ENCODE measurements at regions not wholly inside any gene's neighbourhood (a gene's known extent, or its start where the extent isn't known, plus 50 kb on each side); places are given as distances from the start of the nearest gene placed in this dataset.

GRCh38 chr5:23112237-23112636 lies 259.1 kb upstream of the CDH12 start:
- no peaks in the 10 kb centered on the region for H4K20me1 ChIP-seq (replicated peaks; ENCODE audit: control insufficient read depth, extremely low read depth, insufficient read depth, low read length)
- no peak overlapping the region for H3K27ac ChIP-seq (ENCODE audit: insufficient read depth, low read depth, low read length)
- no peak overlapping the region for H3K9ac ChIP-seq (replicated peaks; ENCODE audit: extremely low read depth, insufficient read depth, low read length)
- H3K4me1 ChIP-seq (ENCODE audit: control insufficient read depth, extremely low read depth, insufficient read depth, low read length): no peaks in the 10 kb centered on the region
- H3K4me2 ChIP-seq (ENCODE audit: insufficient read depth, low read length): no peak overlapping the region
- no peak for TF ChIP-seq POLR2A (IDR thresholded peaks at IDR 0.05; ENCODE audit: low read depth, low read length)
- TF ChIP-seq MYC (IDR thresholded peaks at IDR 0.05; ENCODE audit: low read depth, low read length): no peak
- TF ChIP-seq CTCF (IDR thresholded peaks at IDR 0.05; ENCODE audit: extremely low read depth in 1 of 2, insufficient read depth in 1 of 2, low read depth in 1 of 2, low read length in 2 of 2): no peak
- no peak for TF ChIP-seq EZH2 (IDR thresholded peaks at IDR 0.05; ENCODE audit: borderline replicate concordance, low read depth, low read length, severe bottlenecking)
- TF ChIP-seq, protein P1, sequence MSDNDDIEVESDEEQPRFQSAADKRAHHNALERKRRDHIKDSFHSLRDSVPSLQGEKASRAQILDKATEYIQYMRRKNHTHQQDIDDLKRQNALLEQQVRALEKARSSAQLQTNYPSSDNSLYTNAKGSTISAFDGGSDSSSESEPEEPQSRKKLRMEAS (IDR thresholded peaks at IDR 0.05; ENCODE audit: insufficient read depth, insufficient read length): no peak
- no peak for TF ChIP-seq POLR2AphosphoS5 (IDR thresholded peaks at IDR 0.05; ENCODE audit: insufficient read depth, low read depth, low read length)
- no peak for TF ChIP-seq JUN (IDR thresholded peaks at IDR 0.05; ENCODE audit: borderline replicate concordance, insufficient read depth, insufficient read length, low read depth)
- TF ChIP-seq GATA2 (IDR thresholded peaks at IDR 0.05; ENCODE audit: insufficient read depth, insufficient read length, low read depth, low read length): no peak
- TF ChIP-seq FOS (IDR thresholded peaks at IDR 0.05; ENCODE audit: borderline replicate concordance, insufficient read depth, low read length): no peak
- CTCF ChIA-PET: no interaction called here
- no peak overlapping the region for H2AFZ ChIP-seq (ENCODE audit: low read depth, low read length)
- FAIRE-seq (no peak), DNase-seq (ENCODE audit: low read depth, low spot score) (no peak)
- no TSS peak for BruUV-seq (replicated peaks)
- H3K4me3 ChIP-seq (replicated peaks in 1 of 3; ENCODE audit: insufficient read depth in 1 of 3, low read depth in 1 of 3, low read length in 3 of 3): no peak overlapping the region
- dilution Hi-C loops (cut with MboI; ENCODE audit: extremely low pct_ligation_motif_present, low sequenced_read_pairs): no loop called here
- H3K9me3 ChIP-seq (replicated peaks; ENCODE audit: control insufficient read depth, insufficient read depth, low read length): peaks cover 3% of the 10 kb centered on the region
- no peaks in the 10 kb centered on the region for H3K9me1 ChIP-seq (replicated peaks; ENCODE audit: control insufficient read depth, extremely low read depth, insufficient read depth, low read length)
- no peaks in the 10 kb centered on the region for H3K27me3 ChIP-seq (ENCODE audit: control insufficient read depth in 2 of 2, insufficient read depth in 2 of 2, low read length in 2 of 2)
- POLR2A ChIA-PET: no interaction called here
- intact Hi-C loops (cut with micrococcal nuclease): no loop called here
- no peaks in the 10 kb centered on the region for H3K36me3 ChIP-seq (ENCODE audit: control insufficient read depth in 2 of 2, extremely low read depth in 1 of 2, insufficient read depth in 2 of 2, low read length in 2 of 2)
- H3K79me2 ChIP-seq (ENCODE audit: control insufficient read depth, insufficient read depth, low read length): no peaks in the 10 kb centered on the region
